ENCODE measurements at regions not wholly inside any gene's neighbourhood (a gene's known extent, or its start where the extent isn't known, plus 50 kb on each side); places are given as distances from the start of the nearest gene placed in this dataset.

DNA sequence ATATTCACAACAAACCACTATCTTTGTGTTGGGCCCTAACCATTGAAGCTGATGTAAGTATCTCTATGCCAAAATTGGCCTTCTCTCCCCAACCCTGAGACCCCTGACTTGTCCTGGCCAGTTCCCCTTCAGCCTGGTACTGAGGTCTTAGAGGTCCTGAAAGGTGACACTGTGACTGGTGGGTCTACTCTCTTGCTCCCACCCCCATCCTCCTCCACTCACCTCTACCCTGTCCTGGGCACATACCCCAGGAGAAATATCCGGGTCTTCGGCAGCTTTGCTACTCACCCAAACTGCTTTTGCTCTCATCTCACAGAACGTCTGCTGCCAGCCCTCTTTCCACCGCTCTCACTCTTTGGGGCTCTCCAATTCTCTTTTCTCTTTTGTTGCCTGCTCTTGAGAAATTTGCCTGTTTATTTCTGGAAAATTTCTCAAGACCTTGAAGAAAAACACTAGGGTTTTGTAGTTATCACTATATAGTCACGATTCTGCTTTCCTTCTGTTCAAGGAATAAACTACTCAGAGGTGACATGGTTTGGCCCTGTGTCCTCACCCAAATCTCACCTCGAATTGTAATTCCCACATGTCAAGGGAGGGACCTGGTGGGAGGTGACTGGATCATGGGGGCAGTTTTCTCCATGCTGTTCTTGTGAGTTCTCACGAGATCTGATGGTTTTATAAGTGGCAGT lies 133.8 kb upstream of the PKDCC start:
- no peak for DNase-seq (ENCODE audit: low read depth)

GRCh38 chr2:41914936-41915335 lies 132.9 kb upstream of the PKDCC start:
- DNase-seq (ENCODE audit: low read depth): no peak

- no peak for DNase-seq (ENCODE audit: low read depth)
These were observed 131.6 kb upstream of the PKDCC start for GRCh38 chr2:41916177-41916576.

- DNase-seq (ENCODE audit: low read depth): no peak
These were observed 130.2 kb upstream of the PKDCC start for GRCh38 chr2:41917587-41917986.

DNA sequence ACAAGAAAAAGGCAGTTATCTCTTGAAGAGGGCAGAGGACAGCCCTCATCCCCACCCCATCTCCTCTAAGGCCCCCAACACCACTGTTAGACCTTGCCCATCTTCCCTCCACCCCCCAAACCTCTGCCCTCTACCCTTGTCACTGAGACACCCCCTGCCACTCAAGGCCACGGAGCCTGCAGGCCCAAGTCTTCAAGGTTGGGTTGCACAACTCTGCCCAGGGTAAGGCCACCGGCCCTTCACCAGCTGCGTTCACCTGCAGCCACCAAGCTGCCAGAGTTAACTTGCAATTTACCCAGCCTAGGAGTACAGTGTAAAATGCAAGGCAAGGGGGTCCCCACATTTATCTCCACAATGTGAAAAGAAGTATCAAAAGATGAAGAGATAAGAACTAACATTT lies 128.7 kb upstream of the PKDCC start:
- DNase-seq (ENCODE audit: low read depth): no peak

- DNase-seq (ENCODE audit: low read depth): no peak
These were observed 127.6 kb upstream of the PKDCC start for GRCh38 chr2:41920181-41920580.

DNA sequence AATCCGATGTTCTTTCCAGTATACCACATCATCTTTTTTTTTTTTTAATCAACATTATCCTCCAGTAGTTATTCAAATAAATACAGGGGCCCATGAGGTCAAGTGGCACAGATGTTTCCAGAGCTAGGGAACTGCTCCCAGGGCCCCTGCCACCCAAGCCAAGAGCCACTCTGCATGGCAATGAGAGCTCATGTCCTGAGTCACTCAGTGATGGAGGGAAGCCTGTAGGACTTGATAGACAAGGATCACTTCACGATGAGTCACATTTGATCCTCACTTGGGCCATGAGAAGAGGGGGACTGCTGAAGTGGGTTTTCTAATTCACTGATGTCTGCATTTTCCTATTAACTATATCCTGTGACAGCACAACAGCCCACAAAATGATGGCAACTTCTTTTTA lies 127.0 kb upstream of the PKDCC start:
- no peak for DNase-seq (ENCODE audit: low read depth)

GRCh38 chr2:41922177-41922576 lies 125.6 kb upstream of the PKDCC start:
- DNase-seq (ENCODE audit: low read depth): peak; percentile 53

DNA sequence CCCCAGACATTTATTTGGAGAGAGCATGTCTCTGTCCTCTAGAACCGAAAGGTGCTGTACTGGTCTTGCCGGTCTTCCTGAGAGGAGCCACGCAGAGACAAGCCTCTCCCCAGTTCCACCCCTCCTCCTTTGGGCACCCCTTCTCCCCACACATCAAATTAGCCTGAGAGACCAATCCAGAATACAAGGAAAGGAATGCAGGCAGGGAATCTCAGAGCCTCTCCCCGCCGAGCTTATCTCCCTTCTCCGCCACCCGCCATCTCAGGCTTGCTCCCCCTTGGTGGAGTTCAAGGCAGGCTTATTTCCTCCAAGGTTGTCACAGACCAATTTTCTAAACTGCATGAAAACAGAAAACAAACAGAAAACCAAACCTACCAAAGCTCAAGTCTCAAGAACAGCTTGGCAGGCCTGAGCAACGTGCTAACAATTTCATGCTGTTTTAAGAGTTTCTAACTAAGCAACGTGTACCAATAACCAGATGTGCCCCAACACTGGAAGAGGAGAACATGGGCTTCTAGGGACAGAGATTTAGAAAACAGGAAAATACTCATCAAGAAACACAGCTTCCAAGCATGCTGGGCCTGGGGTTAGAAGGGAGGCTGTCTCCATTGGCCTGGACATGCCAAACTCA lies 124.5 kb upstream of the PKDCC start:
- no peak for DNase-seq (ENCODE audit: low read depth)

DNA sequence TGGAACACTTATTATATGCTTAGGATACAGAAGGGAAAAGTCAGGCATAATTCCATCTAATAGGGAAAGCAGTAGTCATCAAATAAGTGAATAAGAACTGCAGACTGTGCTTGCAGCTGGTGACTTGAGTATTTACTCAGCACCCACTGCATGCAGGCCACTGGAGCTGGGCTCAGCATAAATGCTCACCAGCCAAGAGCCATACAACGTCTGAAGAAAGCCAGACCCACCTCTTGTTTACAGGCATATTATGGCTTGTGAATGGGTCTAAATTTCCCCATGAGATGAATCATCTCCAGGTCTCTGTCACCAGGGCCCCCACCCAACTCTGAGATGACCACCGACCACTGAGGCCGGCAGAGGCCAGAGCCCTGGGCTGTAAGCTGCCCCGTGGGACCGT lies 123.8 kb upstream of the PKDCC start:
- DNase-seq (ENCODE audit: low read depth): no peak

GRCh38 chr2:41924709-41925408 lies 123.0 kb upstream of the PKDCC start:
- no peak for DNase-seq (ENCODE audit: low read depth)

- DNase-seq (ENCODE audit: low read depth): no peak
These were observed 122.1 kb upstream of the PKDCC start for GRCh38 chr2:41925712-41926111.

GRCh38 chr2:41926614-41927580 lies 120.9 kb upstream of the PKDCC start:
- DNase-seq (ENCODE audit: low read depth): peak; percentile 55

GRCh38 chr2:41927581-41928264 lies 120.1 kb upstream of the PKDCC start:
- DNase-seq (ENCODE audit: low read depth): peak; percentile 31

DNA sequence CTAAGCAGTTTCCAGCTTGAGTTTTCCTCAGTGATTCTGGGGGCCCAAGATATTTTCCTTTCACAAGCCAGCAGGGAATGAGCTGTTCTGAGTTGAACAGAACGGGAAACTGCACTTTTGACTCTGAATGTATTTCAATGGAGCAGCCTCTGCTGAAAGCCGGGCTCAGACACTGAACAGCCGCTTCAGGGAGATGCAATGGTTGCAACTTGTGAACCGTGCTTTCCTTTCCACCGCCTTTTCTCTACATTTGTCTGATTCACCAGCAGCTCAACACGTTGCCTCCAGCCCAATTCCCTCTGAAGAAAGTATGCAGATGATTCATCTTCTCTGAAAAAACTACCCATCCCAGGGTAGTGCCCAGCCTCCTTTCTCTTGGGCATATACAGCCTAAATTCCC lies 119.3 kb upstream of the PKDCC start:
- DNase-seq (ENCODE audit: low read depth): peak; percentile 80

DNA sequence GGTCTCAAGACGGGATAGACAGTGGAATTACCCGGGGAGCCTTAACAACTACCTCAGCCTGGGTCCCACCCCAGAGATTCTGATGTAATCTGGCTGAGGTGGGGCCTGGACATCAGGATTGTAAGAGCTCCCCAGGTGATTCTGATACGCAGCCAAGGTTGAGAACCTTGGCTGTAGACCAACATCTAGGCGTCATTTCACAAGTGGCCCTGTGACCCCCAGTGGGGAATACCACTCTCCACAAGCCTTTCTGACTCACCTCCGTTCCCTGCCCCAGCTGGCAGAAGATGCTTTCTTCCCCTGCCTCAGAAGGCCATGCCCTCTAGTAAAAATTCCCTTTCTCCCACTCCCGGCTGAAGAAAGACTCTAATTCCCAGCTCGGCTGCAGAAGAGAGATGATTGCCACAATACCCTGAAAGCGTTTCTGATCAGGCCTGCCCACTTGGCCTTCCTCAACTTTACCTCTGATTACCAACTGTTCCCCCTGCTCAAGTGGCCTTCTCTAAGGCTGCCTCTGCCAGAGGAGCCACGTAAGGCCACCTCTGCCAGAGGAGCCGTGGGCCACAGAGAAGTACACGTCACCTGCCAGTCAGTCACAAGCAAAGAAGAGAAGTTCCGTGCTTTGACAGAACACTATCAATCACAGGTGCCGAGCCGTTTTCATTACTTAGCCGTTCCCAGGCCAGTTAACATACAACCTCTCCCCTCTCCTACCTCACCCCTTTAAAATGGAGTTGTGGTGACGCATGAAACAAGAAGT lies 116.8 kb upstream of the PKDCC start:
- DNase-seq (ENCODE audit: low read depth): peak; percentile 65

- DNase-seq (ENCODE audit: low read depth): peak; percentile 54
These were observed 115.4 kb upstream of the PKDCC start for GRCh38 chr2:41932241-41933045.

DNA sequence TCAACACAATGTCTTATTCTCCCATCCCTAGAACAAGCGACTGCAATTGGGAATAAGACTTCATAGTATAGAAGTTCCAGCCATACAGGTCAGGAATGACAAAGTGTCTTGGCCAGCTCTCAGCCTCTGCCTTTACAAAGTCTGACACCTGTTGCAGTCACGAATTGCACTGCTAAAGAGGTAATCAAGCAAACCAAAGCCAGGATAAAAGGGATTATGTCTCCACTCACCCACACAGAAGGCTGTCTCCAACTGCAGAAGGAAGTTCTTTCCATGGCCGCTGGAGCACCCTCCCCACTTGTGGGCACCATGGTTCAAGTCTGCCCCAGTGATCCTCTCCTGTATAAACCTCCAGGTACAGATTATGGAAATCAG lies 114.8 kb upstream of the PKDCC start:
- no peak for DNase-seq (ENCODE audit: low read depth)

GRCh38 chr2:41933585-41934320 lies 114.1 kb upstream of the PKDCC start:
- peak; percentile 84 for DNase-seq (ENCODE audit: low read depth)

Data from EH (cell line).